ENCODE measurements at regions not wholly inside any gene's neighbourhood (a gene's known extent, or its start where the extent isn't known, plus 50 kb on each side); places are given as distances from the start of the nearest gene placed in this dataset.

DNA sequence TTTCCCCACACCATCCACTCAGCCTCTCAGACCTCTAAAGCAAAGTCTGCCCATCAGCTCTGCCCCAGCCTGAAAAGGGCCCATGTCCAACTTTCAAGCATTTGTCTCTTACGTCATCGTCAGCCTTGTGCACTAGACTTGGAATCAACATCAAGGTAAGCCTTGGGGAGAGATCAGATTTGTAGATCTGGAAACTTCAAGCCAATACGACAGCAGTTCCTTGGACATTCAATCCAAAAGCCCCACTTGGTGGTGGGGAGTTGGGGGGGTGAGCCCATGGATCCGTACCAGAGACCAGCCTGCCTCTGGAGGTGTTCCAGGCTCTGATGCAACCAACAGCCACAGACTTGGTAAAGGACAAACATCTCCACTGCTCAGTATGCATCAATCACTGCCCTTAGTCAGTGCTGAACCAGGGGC is 206.8 kb upstream of the MEIS1 start:
- H3K27me3 ChIP-seq (ENCODE audit: insufficient read depth, low read length) = no peaks in the 10 kb centered on the region
- no peak overlapping the region for H3K4me2 ChIP-seq (ENCODE audit: low read length)
- Mint-ChIP-seq H3K36me3 (ENCODE audit: low read depth, unreplicated experiment) (no peaks in the 10 kb centered on the region), H3K27ac (ENCODE audit: unreplicated experiment) (no peak overlapping the region), H3K27me3 (ENCODE audit: low read depth, unreplicated experiment) (peaks cover 18% of the 10 kb centered on the region), H3K4me3 (ENCODE audit: unreplicated experiment) (no peak overlapping the region), H3K4me1 (ENCODE audit: low read depth, unreplicated experiment) (no peaks in the 10 kb centered on the region), H3K9me3 (ENCODE audit: unreplicated experiment) (no peaks in the 10 kb centered on the region)
- no peaks in the 10 kb centered on the region for H3K79me2 ChIP-seq (ENCODE audit: insufficient read depth, low read length)
- H3K27ac ChIP-seq (ENCODE audit: low read depth, low read length) = no peak overlapping the region
- H3K4me3 ChIP-seq (ENCODE audit: insufficient read depth, low read depth, low read length) = no peak overlapping the region
- FAIRE-seq = no peak
- no peaks in the 10 kb centered on the region for H4K20me1 ChIP-seq (ENCODE audit: insufficient read depth, low read length)
- H2AFZ ChIP-seq (ENCODE audit: low read depth, low read length) = no peak overlapping the region
- H3K36me3 ChIP-seq (ENCODE audit: insufficient read depth, low read length) = no peaks in the 10 kb centered on the region
- H3K9me3 ChIP-seq (ENCODE audit: insufficient read depth, low read depth, low read length) = no peaks in the 10 kb centered on the region
- no peaks in the 10 kb centered on the region for H3K4me1 ChIP-seq (ENCODE audit: insufficient read depth, low read length)
- no peak for DNase-seq (ENCODE audit: low read depth)
- TF ChIP-seq CTCF (IDR thresholded peaks at IDR 0.05; ENCODE audit: insufficient read depth, low read depth, low read length) (no peak), EZH2 (IDR thresholded peaks at IDR 0.05; ENCODE audit: insufficient read depth, low read length) (no peak)
- no peak overlapping the region for H3K9ac ChIP-seq (ENCODE audit: low read length)

- Histone ChIP-seq H3K4me3 (ENCODE audit: insufficient read depth, low read depth, low read length) (no peak overlapping the region), H3K79me2 (ENCODE audit: insufficient read depth, low read length) (no peaks in the 10 kb centered on the region), H2AFZ (ENCODE audit: low read depth, low read length) (no peak overlapping the region), H3K9ac (ENCODE audit: low read length) (no peak overlapping the region), H3K27me3 (ENCODE audit: insufficient read depth, low read length) (no peaks in the 10 kb centered on the region), H3K27ac (ENCODE audit: low read depth, low read length) (no peak overlapping the region), H3K4me1 (ENCODE audit: insufficient read depth, low read length) (no peaks in the 10 kb centered on the region), H3K36me3 (ENCODE audit: insufficient read depth, low read length) (no peaks in the 10 kb centered on the region), H4K20me1 (ENCODE audit: insufficient read depth, low read length) (no peaks in the 10 kb centered on the region), H3K9me3 (ENCODE audit: insufficient read depth, low read depth, low read length) (no peaks in the 10 kb centered on the region), H3K4me2 (ENCODE audit: low read length) (no peak overlapping the region)
- no peak overlapping the region for H3K4me3 Mint-ChIP-seq (ENCODE audit: unreplicated experiment)
- TF ChIP-seq CTCF (IDR thresholded peaks at IDR 0.05; ENCODE audit: insufficient read depth, low read depth, low read length) (no peak), EZH2 (IDR thresholded peaks at IDR 0.05; ENCODE audit: insufficient read depth, low read length) (no peak)
- DNase-seq (ENCODE audit: low read depth) (no peak), FAIRE-seq (no peak)
- no peaks in the 10 kb centered on the region for H3K9me3 Mint-ChIP-seq (ENCODE audit: unreplicated experiment)
- H3K27me3 Mint-ChIP-seq (ENCODE audit: low read depth, unreplicated experiment) = peaks cover 3% of the 10 kb centered on the region
- H3K36me3 Mint-ChIP-seq (ENCODE audit: low read depth, unreplicated experiment) = no peaks in the 10 kb centered on the region
- no peaks in the 10 kb centered on the region for H3K4me1 Mint-ChIP-seq (ENCODE audit: low read depth, unreplicated experiment)
- no peak overlapping the region for H3K27ac Mint-ChIP-seq (ENCODE audit: unreplicated experiment)
Observed at GRCh38 chr2:66217039-66217585, 217.8 kb upstream of the MEIS1 start.

- no peak overlapping the region for H3K27ac ChIP-seq (ENCODE audit: low read depth, low read length)
- DNase-seq (ENCODE audit: low read depth) (no peak), FAIRE-seq (no peak)
- TF ChIP-seq CTCF (IDR thresholded peaks at IDR 0.05; ENCODE audit: insufficient read depth, low read depth, low read length) = no peak
- TF ChIP-seq EZH2 (IDR thresholded peaks at IDR 0.05; ENCODE audit: insufficient read depth, low read length) = no peak
- no peak overlapping the region for H2AFZ ChIP-seq (ENCODE audit: low read depth, low read length)
- no peaks in the 10 kb centered on the region for H3K4me1 ChIP-seq (ENCODE audit: insufficient read depth, low read length)
- no peaks in the 10 kb centered on the region for H4K20me1 ChIP-seq (ENCODE audit: insufficient read depth, low read length)
- Mint-ChIP-seq H3K36me3 (ENCODE audit: low read depth, unreplicated experiment) (no peaks in the 10 kb centered on the region), H3K4me1 (ENCODE audit: low read depth, unreplicated experiment) (no peaks in the 10 kb centered on the region), H3K4me3 (ENCODE audit: unreplicated experiment) (no peak overlapping the region), H3K27me3 (ENCODE audit: low read depth, unreplicated experiment) (no peaks in the 10 kb centered on the region), H3K9me3 (ENCODE audit: unreplicated experiment) (peaks cover under 1% of the 10 kb centered on the region), H3K27ac (ENCODE audit: unreplicated experiment) (no peak overlapping the region)
- no peak overlapping the region for H3K4me2 ChIP-seq (ENCODE audit: low read length)
- H3K27me3 ChIP-seq (ENCODE audit: insufficient read depth, low read length) = no peaks in the 10 kb centered on the region
- no peak overlapping the region for H3K9ac ChIP-seq (ENCODE audit: low read length)
- no peaks in the 10 kb centered on the region for H3K36me3 ChIP-seq (ENCODE audit: insufficient read depth, low read length)
- H3K79me2 ChIP-seq (ENCODE audit: insufficient read depth, low read length) = no peaks in the 10 kb centered on the region
- no peak overlapping the region for H3K4me3 ChIP-seq (ENCODE audit: insufficient read depth, low read depth, low read length)
- no peaks in the 10 kb centered on the region for H3K9me3 ChIP-seq (ENCODE audit: insufficient read depth, low read depth, low read length)
Observed at GRCh38 chr2:66212749-66213148, 222.2 kb upstream of the MEIS1 start.
